HCT116 (cell line): ENCODE measurements at regions not wholly inside any gene's neighbourhood (a gene's known extent, or its start where the extent isn't known, plus 50 kb on each side); places are given as distances from the start of the nearest gene placed in this dataset.

Experiments used
- ATAC-seq: fragments of 200-7000 bp; cut with Tn5 transposase; 2 replicates; pipeline ENCODE4 v1.9.1; 2020; ENCODE audit warnings: mild to moderate bottlenecking, moderate library complexity
- BruUV-seq: library from RNA; stranded (reverse); fragments of 400-500 nt; replicated peaks from 2 replicates; lab custom pipeline; 2021; lab: Mats Ljungman, UMichigan
- CTCF ChIA-PET: fragments of 300-600 bp; sonication (Branson Sonifier 250); formaldehyde crosslinking; loops from one replicate; lab custom pipeline; 2021; ENCODE audit warnings: antibody characterized with exemption; lab: Charles Lee
- POLR2A ChIA-PET: fragments of 300-600, 350-600 bp; sonication (Branson Sonifier 250); formaldehyde crosslinking; loops from one replicate; lab custom pipeline; 2021; ENCODE audit warnings: antibody characterized with exemption; lab: Charles Lee
- RAD21 ChIA-PET, 2 experiments: fragments of 300-600 bp; sonication (Branson Sonifier 250); formaldehyde crosslinking; loops; one replicate each; lab custom pipeline; 2023; ENCODE audit warnings: low total read pairs in 2 of 2; ENCODE audit not compliant: uncharacterized antibody in 2 of 2, unreplicated experiment in 2 of 2, low non-redundant PET in 1 of 2; lab: Charles Lee
- DNase-seq: peaks from one replicate; pipeline ENCODE4 v3.0.0-alpha.2; 2010; ENCODE audit warnings: low read depth, low spot score
- H2AFZ ChIP-seq: fragments of 200-600 bp; shearing (Covaris generic), sonication (generic); 2 replicates; pipeline ENCODE4 v1.6.1; 2017; ENCODE audit warnings: low read depth, mixed run types, mixed read lengths, antibody characterized with exemption, low read length; ENCODE audit not compliant: poor library complexity, severe bottlenecking
- H3K27ac ChIP-seq: 2 replicates; pipeline ENCODE4 v1.5.1; 2012; ENCODE audit warnings: low read depth, low read length
- H3K27me3 ChIP-seq: fragments of 200-600 bp; sonication (generic); 2 replicates; pipeline ENCODE4 v1.6.1; 2016; ENCODE audit warnings: mixed run types, low read length, mixed read lengths; ENCODE audit not compliant: insufficient read depth
- H3K36me3 ChIP-seq, 2 experiments: fragments of 200-500 bp in 1 of 2; fragments of 200-600 bp in 1 of 2; sonication (Bioruptor generic) in 1 of 2; sonication (generic) in 1 of 2; 2 replicates each; pipeline versions ENCODE4 v1.5.1 to v1.6.1; 2014 to 2016; ENCODE audit warnings: low read length in 2 of 2, inconsistent platforms in 1 of 2, mixed read lengths in 1 of 2, mixed run types in 1 of 2; ENCODE audit not compliant: insufficient read depth in 2 of 2, control insufficient read depth in 1 of 2
- H3K4me1 ChIP-seq, 2 experiments: fragments of 200-600 bp in 1 of 2; sonication (generic) in 1 of 2; 2 replicates each; pipeline versions ENCODE4 v1.5.1 to v1.6.1; 2012 to 2017; ENCODE audit warnings: low read length in 2 of 2, inconsistent platforms in 1 of 2, mild to moderate bottlenecking in 1 of 2, mixed read lengths in 1 of 2, mixed run types in 1 of 2, moderate library complexity in 1 of 2; ENCODE audit not compliant: insufficient read depth in 2 of 2, control insufficient read depth in 1 of 2
- H3K4me2 ChIP-seq: fragments of 200-600 bp; sonication (generic); 2 replicates; pipeline ENCODE4 v1.6.1; 2017; ENCODE audit warnings: mixed run types, low read length, mixed read lengths
- H3K4me3 ChIP-seq, 2 experiments: fragments of 200-600 bp in 1 of 2; sonication (generic) in 1 of 2; replicated peaks in 1 of 2; 2 replicates each; pipeline ENCODE4 v1.5.1; 2011 to 2016; ENCODE audit warnings: low read length in 2 of 2, control low read depth in 1 of 2, low read depth in 1 of 2, mild to moderate bottlenecking in 1 of 2, mixed read lengths in 1 of 2, mixed run types in 1 of 2
- H3K79me2 ChIP-seq: fragments of 200-600 bp; sonication (generic); 2 replicates; pipeline ENCODE4 v1.6.1; 2017; ENCODE audit warnings: mild to moderate bottlenecking, mixed run types, low read length, moderate library complexity, mixed read lengths; ENCODE audit not compliant: insufficient read depth
- H3K9ac ChIP-seq: fragments of 200-600 bp; sonication (generic); 2 replicates; pipeline ENCODE4 v1.6.1; 2016; ENCODE audit warnings: low read length, mixed read lengths
- H3K9me2 ChIP-seq: fragments of 200-600 bp; sonication (generic), shearing (Covaris generic); 2 replicates; pipeline ENCODE4 v1.6.1; 2017; ENCODE audit warnings: mixed run types, mild to moderate bottlenecking, moderate library complexity; ENCODE audit not compliant: insufficient read depth
- H3K9me3 ChIP-seq, 2 experiments: fragments of 200-500 bp in 1 of 2; fragments of 200-600 bp in 1 of 2; sonication (Bioruptor generic) in 1 of 2; sonication (generic) in 1 of 2; 2 replicates each; pipeline ENCODE4 v1.6.1; 2014 to 2017; ENCODE audit warnings: low read length in 2 of 2, mixed read lengths in 2 of 2, inconsistent platforms in 1 of 2, low read depth in 1 of 2, mild to moderate bottlenecking in 1 of 2, mixed run types in 1 of 2, moderate library complexity in 1 of 2; ENCODE audit not compliant: control insufficient read depth in 1 of 2, insufficient read depth in 1 of 2
- H4K20me1 ChIP-seq: fragments of 200-600 bp; sonication (generic), shearing (Covaris generic); 2 replicates; pipeline ENCODE4 v1.6.1; 2017; ENCODE audit warnings: mixed run types, mild to moderate bottlenecking, moderate library complexity; ENCODE audit not compliant: insufficient read depth
- ATF3 ChIP-seq: IDR thresholded peaks from 2 replicates; pipeline ENCODE4 v1.6.1; 2012
- CBX3 ChIP-seq: IDR thresholded peaks from 2 replicates; pipeline ENCODE4 v1.6.1; 2012; ENCODE audit warnings: low read depth
- CTCF ChIP-seq, 3 experiments: fragments of 200-600 bp in 1 of 3; sonication (generic) in 1 of 3; IDR thresholded peaks in 2 of 3; conservative IDR thresholded peaks in 1 of 3; 2 replicates each; pipeline ENCODE4 v1.5.1; 2012 to 2017; ENCODE audit warnings: low read depth in 2 of 3, low read length in 2 of 3, antibody characterized with exemption in 1 of 3, borderline replicate concordance in 1 of 3, control low read depth in 1 of 3, mild to moderate bottlenecking in 1 of 3, mixed read lengths in 1 of 3, mixed run types in 1 of 3, moderate library complexity in 1 of 3; ENCODE audit not compliant: insufficient read depth in 1 of 3
- EGR1 ChIP-seq: IDR thresholded peaks from 2 replicates; pipeline ENCODE4 v1.6.1; 2012; ENCODE audit warnings: low read depth
- ELF1 ChIP-seq: IDR thresholded peaks from 2 replicates; pipeline ENCODE4 v1.6.1; 2012; ENCODE audit warnings: low read depth, borderline replicate concordance
- EZH2 ChIP-seq: fragments of 200-600 bp; sonication (generic); IDR thresholded peaks from 2 replicates; pipeline ENCODE4 v1.6.1; 2017; ENCODE audit warnings: antibody characterized with exemption, mixed run types
- FOSL1 ChIP-seq: IDR thresholded peaks from 2 replicates; pipeline ENCODE4 v1.6.1; 2012; ENCODE audit warnings: low read depth
- JUND ChIP-seq: IDR thresholded peaks from 2 replicates; pipeline ENCODE4 v1.6.1; 2012
- MAX ChIP-seq: IDR thresholded peaks from 2 replicates; pipeline ENCODE4 v1.6.1; 2012
- POLR2A ChIP-seq: IDR thresholded peaks from 2 replicates; pipeline ENCODE4 v1.7.0; 2011; ENCODE audit warnings: borderline replicate concordance; ENCODE audit not compliant: insufficient read depth, insufficient read length; ENCODE audit errors: extremely low read depth
- POLR2AphosphoS5 ChIP-seq: IDR thresholded peaks from 2 replicates; pipeline ENCODE4 v1.6.1; 2011; ENCODE audit warnings: mild to moderate bottlenecking, low read depth, low read length, moderate library complexity
- RAD21 ChIP-seq: IDR thresholded peaks from 2 replicates; pipeline ENCODE4 v1.6.1; 2012; ENCODE audit warnings: low read depth, mild to moderate bottlenecking
- SIN3A ChIP-seq: IDR thresholded peaks from 2 replicates; pipeline ENCODE4 v1.6.1; 2012; ENCODE audit warnings: low read depth
- TCF7L2 ChIP-seq: IDR thresholded peaks from 2 replicates; pipeline ENCODE4 v1.7.0; 2011; ENCODE audit warnings: borderline replicate concordance, inconsistent platforms; ENCODE audit not compliant: insufficient read depth, insufficient read length; ENCODE audit errors: extremely low read depth
- YY1 ChIP-seq: IDR thresholded peaks from 2 replicates; pipeline ENCODE4 v1.6.1; 2011; ENCODE audit warnings: low read length, low read depth, moderate library complexity, mild to moderate bottlenecking; ENCODE audit not compliant: insufficient replicate concordance; ENCODE audit errors: extremely low read depth
- ZNF274 ChIP-seq: fragments of 200-500 bp; sonication (Bioruptor generic); IDR thresholded peaks from 2 replicates; pipeline ENCODE4 v1.6.1; 2014; ENCODE audit warnings: mild to moderate bottlenecking, low read depth, low read length, inconsistent platforms
- intact Hi-C: fragments of 100-400 bp; cut with micrococcal nuclease; formaldehyde crosslinking; loops from 2 replicates; pipeline ENCODE4 v1.10.0; 2022
- TF ChIP-seq, protein P1 (sequence below): IDR thresholded peaks from 2 replicates; pipeline ENCODE4 v1.6.1; 2011; ENCODE audit warnings: mild to moderate bottlenecking, low read length, moderate library complexity; ENCODE audit not compliant: insufficient replicate concordance; ENCODE audit errors: extremely low read depth

- ChIA-PET POLR2A (no interaction called here), RAD21 (no interaction called here), CTCF (no interaction called here)
- no peak for TF ChIP-seq ZNF274
- no peak for TF ChIP-seq EGR1
- TF ChIP-seq CBX3: no peak
- no peak for TF ChIP-seq RAD21
- TF ChIP-seq CTCF (IDR thresholded peaks at IDR 0.05 in 2 of 3, conservative IDR thresholded peaks at IDR 0.05 in 1 of 3; ENCODE audit: borderline replicate concordance in 1 of 3, insufficient read depth in 1 of 3, low read depth in 2 of 3, low read length in 2 of 3): no peak
- H3K4me1 ChIP-seq: no peaks in the 10 kb centered on the region
- no peak overlapping the region for H3K4me2 ChIP-seq
- no peak overlapping the region for H3K27ac ChIP-seq
- no peak for ATAC-seq
- no peaks in the 10 kb centered on the region for H3K79me2 ChIP-seq
- no TSS peak for BruUV-seq
- H3K9me2 ChIP-seq: no peaks in the 10 kb centered on the region
- H4K20me1 ChIP-seq: no peaks in the 10 kb centered on the region
- no peaks in the 10 kb centered on the region for H3K9me3 ChIP-seq
- no peak for DNase-seq
- H3K36me3 ChIP-seq: no peaks in the 10 kb centered on the region
- H3K9ac ChIP-seq: no peak overlapping the region
- no peak overlapping the region for H2AFZ ChIP-seq
- H3K4me3 ChIP-seq: no peak overlapping the region
- intact Hi-C loops: no loop called here
- H3K27me3 ChIP-seq: no peaks in the 10 kb centered on the region
These were observed 308.5 kb downstream of the MAT2B start for GRCh38 chr5:163813900-163814299.

GRCh38 chr5:163815240-163815791 is 309.9 kb downstream of the MAT2B start:
- Histone ChIP-seq H3K79me2 (no peaks in the 10 kb centered on the region), H3K36me3 (no peaks in the 10 kb centered on the region), H4K20me1 (no peaks in the 10 kb centered on the region), H3K9ac (no peak overlapping the region), H3K9me2 (no peaks in the 10 kb centered on the region), H3K27ac (no peak overlapping the region), H3K4me2 (no peak overlapping the region), H3K27me3 (no peaks in the 10 kb centered on the region), H3K4me3 (no peak overlapping the region), H3K9me3 (no peaks in the 10 kb centered on the region), H3K4me1 (no peaks in the 10 kb centered on the region), H2AFZ (no peak overlapping the region)
- ATAC-seq (no peak), DNase-seq (no peak)
- intact Hi-C loops: no loop called here
- ChIA-PET POLR2A (no interaction called here), CTCF (no interaction called here), RAD21 (no interaction called here)
- TF ChIP-seq ZNF274: no peak
- no peak for TF ChIP-seq ELF1
- TF ChIP-seq POLR2AphosphoS5: no peak
- no peak for TF ChIP-seq CBX3
- no peak for TF ChIP-seq EZH2
- TF ChIP-seq JUND: no peak
- no peak for TF ChIP-seq RAD21
- TF ChIP-seq FOSL1: no peak
- TF ChIP-seq POLR2A: no peak
- TF ChIP-seq TCF7L2: no peak
- no peak for TF ChIP-seq SIN3A
- TF ChIP-seq MAX: no peak
- TF ChIP-seq, protein P1, sequence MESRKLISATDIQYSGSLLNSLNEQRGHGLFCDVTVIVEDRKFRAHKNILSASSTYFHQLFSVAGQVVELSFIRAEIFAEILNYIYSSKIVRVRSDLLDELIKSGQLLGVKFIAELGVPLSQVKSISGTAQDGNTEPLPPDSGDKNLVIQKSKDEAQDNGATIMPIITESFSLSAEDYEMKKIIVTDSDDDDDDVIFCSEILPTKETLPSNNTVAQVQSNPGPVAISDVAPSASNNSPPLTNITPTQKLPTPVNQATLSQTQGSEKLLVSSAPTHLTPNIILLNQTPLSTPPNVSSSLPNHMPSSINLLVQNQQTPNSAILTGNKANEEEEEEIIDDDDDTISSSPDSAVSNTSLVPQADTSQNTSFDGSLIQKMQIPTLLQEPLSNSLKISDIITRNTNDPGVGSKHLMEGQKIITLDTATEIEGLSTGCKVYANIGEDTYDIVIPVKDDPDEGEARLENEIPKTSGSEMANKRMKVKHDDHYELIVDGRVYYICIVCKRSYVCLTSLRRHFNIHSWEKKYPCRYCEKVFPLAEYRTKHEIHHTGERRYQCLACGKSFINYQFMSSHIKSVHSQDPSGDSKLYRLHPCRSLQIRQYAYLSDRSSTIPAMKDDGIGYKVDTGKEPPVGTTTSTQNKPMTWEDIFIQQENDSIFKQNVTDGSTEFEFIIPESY: no peak
- no peak for TF ChIP-seq YY1
- TF ChIP-seq ATF3: no peak
- no TSS peak for BruUV-seq
